DMS79 treated with DMSO at 0.1 percent for 48 hours (cell line): ENCODE measurements at regions not wholly inside any gene's neighbourhood (a gene's known extent, or its start where the extent isn't known, plus 50 kb on each side); places are given as distances from the start of the nearest gene placed in this dataset.

Experiments
- DNase-seq: peaks from one replicate; lab custom pipeline; 2025; lab: John Stamatoyannopoulos, UW

DNA sequence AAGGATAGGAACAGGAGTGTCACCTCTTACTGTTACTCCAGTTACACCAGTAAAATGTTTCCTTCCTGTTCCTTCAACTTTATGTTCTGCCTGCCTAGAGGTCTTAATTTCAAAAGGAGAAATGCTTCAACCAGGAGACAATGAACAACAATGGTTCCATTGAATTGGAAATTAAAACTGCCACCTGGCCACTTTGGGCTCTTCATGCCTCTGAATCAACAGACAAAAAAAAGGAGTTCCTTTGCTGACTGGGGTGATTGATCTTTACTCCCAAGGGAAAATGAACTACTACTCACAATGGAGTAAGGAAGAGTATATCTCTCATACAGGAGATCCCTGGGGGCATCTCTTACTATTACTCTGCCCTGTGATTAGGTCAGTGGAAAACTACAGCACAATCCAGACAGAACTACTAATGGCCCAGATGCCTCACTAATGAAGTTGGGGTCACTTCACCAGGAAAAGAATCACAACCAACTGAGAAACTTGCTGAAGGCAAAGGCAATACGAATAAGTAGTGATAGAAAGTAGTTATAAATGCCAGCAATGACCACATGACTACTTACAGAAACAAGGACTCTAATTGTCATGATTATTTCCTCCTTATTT lies 76.6 kb upstream of the PRDX6 start:
- no peak for DNase-seq

DNA sequence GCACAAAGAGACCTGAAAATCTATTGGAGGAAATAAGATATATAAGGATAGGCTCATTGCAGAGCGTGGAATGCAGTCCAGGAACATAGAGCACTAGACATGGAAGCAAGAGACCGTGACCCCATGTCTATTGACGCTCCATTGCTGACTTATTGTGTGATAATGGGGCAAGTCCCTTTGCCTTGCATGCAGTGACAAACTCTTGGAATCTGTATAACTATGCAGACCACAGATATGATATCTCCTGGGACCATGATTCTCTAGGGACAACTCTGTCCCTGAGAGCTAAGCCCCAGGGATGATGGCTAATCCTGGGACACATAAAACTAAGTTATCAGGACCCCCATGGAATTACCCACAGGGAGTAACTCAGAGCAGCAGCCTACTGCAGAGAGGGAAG lies 73.1 kb upstream of the PRDX6 start:
- DNase-seq, result no peak

DNA sequence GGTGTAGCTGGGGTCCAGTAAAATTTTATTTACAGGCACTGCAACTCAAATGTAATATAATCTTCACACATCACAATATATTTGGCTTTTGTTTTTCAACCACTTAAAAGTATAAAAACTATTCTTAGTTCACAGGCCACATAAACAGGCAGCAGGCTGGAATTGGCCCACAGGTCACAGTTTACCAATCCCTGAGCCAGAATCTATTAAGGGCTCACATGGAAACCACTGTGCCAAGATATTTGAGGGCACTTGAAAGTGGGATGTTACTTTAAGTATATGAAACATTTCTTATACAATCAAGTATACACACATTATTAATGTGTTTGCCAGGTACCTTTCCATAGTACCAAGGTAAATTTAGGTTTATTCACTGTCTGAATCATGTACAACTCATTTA lies 71.9 kb upstream of the PRDX6 start:
- DNase-seq, result no peak

- DNase-seq, result no peak
Observed at GRCh38 chr1:173405834-173406233, 71.3 kb upstream of the PRDX6 start.

DNA sequence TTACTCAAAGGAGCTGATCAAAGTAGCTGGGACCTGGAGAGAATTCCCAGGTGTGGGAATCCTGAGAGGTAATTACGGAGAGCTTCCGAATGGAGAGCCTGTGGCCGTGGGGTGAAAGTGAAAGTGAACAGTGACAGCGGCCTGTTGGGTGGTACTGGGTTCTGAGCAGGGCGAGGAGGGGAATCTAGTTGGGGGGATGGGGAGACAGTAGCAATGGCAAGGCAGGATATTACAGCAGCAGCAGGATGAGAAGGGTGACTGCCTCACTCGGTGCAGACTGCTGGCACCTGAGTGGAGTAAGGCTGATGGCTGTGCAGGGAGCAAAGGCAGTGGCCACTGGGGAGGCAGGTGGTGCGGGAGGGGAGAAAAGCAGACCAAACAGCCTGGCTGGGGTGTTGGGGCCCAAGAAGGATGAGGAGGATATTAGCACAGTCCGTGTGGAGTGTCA lies 70.3 kb upstream of the PRDX6 start:
- DNase-seq, result peak; percentile 13

DNA sequence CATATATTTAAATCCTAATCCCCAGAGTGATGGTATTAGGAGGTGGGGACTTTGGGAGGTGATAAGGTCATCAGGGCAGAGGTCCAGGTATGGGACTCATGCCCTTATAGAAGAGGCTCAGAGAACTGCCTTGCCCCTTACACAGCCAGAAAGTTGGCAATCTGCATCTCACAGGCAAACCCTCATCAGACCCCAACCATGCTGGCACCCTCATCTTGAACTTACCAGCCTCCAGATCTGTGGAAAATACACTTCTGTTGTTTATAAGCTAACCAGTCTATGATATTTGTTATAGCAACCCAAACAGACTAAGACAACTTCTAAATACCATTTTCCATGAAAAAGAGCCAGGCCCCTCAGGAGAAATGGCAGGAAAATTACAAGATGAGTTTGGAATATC lies 69.3 kb upstream of the PRDX6 start:
- DNase-seq, result no peak

GRCh38 chr1:173408886-173409285 lies 68.2 kb upstream of the PRDX6 start:
- DNase-seq, result no peak

GRCh38 chr1:173409613-173410012 lies 67.5 kb upstream of the PRDX6 start:
- DNase-seq, result no peak

DNA sequence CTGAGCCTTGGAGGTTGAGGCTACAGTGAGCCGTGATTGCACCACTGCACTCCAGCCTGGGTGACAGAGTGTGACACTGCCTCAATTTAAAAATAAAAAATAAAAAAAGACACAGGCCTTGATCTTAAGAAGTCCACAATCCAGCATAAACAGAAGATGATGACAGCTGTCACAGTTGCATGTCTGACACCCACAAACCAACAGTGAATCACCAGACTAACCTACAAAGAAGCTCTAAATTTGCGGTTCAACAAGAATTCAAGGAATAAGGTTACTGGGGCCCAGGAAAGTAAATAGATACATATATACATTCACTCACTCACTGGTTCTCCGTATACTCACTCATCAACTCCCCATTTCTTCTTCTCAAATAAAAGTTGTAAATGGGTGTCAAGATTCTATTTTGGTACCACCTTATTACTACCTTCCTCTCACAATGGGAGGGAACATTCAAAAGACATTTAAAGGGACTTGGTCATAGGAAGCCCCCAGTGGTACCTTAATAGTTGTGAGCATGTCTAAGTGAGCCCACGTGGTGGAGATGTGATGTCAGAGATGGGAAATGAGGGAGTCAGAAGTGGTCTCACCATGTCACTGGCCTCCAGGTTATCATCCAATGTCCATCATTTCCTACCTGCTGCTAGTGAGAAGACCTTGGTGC lies 66.9 kb upstream of the PRDX6 start:
- no peak for DNase-seq

- no peak for DNase-seq
Observed at GRCh38 chr1:173410794-173411236, 66.3 kb upstream of the PRDX6 start.

GRCh38 chr1:173411835-173412742 lies 65.0 kb upstream of the PRDX6 start:
- no peak for DNase-seq

- no peak for DNase-seq
Observed at GRCh38 chr1:173413271-173413707, 63.8 kb upstream of the PRDX6 start.

DNA sequence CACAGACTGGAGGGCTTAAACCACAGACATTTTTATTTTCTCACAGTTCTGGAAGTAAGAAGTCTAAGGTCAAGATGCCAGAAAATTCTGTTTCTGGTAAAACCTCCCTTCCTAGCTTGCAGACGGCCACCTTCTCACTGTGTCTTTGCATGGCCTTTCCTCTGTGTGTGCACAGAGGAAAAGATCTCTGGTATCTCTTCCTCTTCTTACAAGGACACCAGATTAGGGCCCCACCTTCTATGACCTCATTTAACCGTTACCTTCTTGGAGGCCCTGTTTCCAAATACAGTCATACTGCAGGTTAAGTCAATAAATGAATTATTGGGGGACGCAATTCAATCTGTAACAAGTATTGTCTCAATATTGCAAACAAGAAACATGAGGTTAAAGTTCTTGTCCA lies 63.0 kb upstream of the PRDX6 start:
- DNase-seq, result no peak

- DNase-seq, result no peak
Observed at GRCh38 chr1:173414539-173415226, 62.5 kb upstream of the PRDX6 start.

- DNase-seq, result no peak
Observed at GRCh38 chr1:173415490-173415889, 61.6 kb upstream of the PRDX6 start.

- no peak for DNase-seq
Observed at GRCh38 chr1:173415905-173416450, 61.2 kb upstream of the PRDX6 start.

GRCh38 chr1:173417563-173417962 lies 59.6 kb upstream of the PRDX6 start:
- DNase-seq, result no peak

DNA sequence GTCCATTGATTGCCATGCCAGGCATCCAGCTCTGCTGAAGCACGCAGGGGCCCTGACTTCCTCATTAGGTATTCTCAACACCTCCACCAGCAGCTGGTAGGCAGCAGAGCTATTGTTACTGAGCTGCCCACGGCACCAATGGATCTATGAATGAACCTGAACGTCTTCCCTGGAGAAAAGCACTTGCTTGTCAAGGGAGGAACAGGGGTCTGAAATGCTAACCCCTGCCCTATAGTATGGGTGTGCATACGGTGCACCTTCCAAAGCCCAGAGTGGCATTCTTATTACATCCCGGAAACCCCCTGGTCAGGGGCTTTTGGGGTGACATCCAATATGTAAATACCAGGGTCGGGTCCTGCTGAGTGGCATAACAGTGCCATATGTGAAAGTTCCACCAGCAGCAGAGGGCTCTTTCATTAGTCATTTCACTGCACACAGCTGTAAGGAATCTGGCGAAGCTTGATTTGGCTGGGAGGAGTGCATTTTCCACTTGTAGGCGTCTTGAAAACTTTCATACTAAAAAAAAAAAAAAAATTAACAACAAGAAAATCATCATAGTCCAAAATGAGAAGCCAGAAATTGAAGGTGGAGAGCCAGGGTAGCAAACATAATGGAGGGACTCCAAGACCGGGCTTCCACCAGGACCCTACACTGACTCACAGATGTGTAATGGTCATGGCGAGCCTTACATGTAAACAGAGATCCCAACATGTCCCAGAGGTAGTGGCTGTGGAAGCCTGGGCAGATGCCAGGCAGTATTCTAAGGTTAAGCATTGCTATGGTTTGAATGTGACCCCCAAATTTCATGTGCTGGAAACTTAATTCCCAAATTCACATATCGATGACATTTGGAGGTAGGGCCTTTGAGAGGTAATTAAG lies 58.8 kb upstream of the PRDX6 start:
- no peak for DNase-seq

- peak; percentile 31 for DNase-seq
Observed at GRCh38 chr1:173420330-173420806, 56.8 kb upstream of the PRDX6 start.

DNA sequence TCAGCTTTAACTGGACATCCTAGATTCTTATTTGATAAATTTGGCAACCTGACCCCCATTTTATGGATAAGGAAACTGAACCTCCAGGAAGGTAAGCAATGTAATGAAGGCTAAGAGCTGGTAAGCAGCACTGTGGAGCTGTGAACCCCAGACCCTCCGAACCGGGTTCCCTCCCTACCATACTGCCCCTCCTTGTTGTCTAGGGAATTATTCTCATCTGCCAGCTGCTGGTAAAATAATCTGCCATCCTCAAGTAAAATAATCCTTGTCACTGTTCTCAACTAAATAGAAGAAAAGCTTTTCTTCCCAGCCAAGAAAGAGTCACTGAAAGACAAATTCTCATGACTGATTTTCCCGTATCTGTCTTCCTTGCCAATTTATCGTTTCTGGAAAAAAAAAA lies 55.8 kb upstream of the PRDX6 start:
- DNase-seq, result no peak

GRCh38 chr1:173421789-173422188 lies 55.3 kb upstream of the PRDX6 start:
- no peak for DNase-seq
